Coronary artery (tissue), 2 donors: ENCODE measurements at regions not wholly inside any gene's neighbourhood (a gene's known extent, or its start where the extent isn't known, plus 50 kb on each side); places are given as distances from the start of the nearest gene placed in this dataset.

Experiments
- DNase-seq: peaks from one replicate; pipeline ENCODE4 v3.0.0-alpha.2; 2017; ENCODE audit warnings: low spot score
- H3K27ac ChIP-seq, 2 donors: fragments of 200-600 bp; sonication (generic); one replicate each; pipeline ENCODE4 v1.5.1; 2016 to 2019
- H3K4me3 ChIP-seq: fragments of 200-600 bp; sonication (generic); 2 replicates; pipeline ENCODE4 v1.5.1; 2016; ENCODE audit warnings: mild to moderate bottlenecking, moderate library complexity
- CTCF ChIP-seq: fragments of 200-600 bp; sonication (generic); IDR thresholded peaks from one replicate; pipeline ENCODE4 v1.5.1; 2019; ENCODE audit warnings: antibody characterized with exemption

DNA sequence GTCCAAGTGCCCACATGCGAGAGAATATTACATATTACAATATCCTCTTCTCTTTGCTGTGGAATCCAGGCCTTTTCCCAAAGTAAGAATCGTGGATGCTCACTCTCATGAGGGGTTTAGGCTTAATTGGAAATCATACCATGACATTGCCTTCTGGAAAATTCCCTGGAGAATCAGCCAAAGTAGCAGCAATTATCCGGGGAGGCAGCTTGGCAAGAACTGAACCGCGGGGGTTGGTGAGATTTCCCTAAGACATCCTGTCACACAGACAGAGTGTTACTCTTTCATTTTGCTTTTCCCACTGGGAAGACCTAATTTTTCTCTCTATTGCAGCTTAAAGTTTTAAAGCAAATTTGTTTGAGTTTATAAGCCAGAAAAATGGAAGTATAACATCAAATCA lies 463.6 kb upstream of the DPP6 start:
- Histone ChIP-seq H3K4me3 (no peak overlapping the region), H3K27ac (no peak overlapping the region)
- no peak for TF ChIP-seq CTCF
- DNase-seq, result no peak

GRCh38 chr7:153590136-153590535 lies 462.1 kb upstream of the DPP6 start:
- H3K4me3 ChIP-seq, result no peak overlapping the region
- no peak for DNase-seq
- no peak for TF ChIP-seq CTCF
- H3K27ac ChIP-seq, result no peak overlapping the region

DNA sequence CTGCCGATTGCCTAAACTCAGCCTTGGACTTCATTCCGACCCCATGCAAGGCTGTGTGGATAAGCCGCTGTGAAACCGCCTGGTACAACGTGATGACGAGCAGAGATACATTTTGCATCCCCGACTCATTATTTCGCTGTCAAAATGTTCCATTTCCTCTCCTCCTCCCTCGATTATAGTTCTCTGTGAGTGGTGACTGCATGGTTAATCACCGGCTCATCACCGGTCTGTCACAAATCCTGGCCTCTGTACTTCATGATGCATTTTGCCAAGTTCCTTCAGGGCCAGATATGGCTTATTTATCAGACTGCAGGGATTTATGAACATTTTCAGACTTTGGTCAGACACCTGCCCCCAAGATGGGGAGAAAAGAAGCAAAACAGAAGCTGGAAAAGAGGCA lies 461.6 kb upstream of the DPP6 start:
- TF ChIP-seq CTCF, result no peak
- Histone ChIP-seq H3K4me3 (no peak overlapping the region), H3K27ac (no peak overlapping the region)
- DNase-seq, result no peak

- TF ChIP-seq CTCF, result no peak
- DNase-seq, result no peak
- no peak overlapping the region for H3K4me3 ChIP-seq
- H3K27ac ChIP-seq, result no peak overlapping the region
These were observed 444.8 kb upstream of the DPP6 start for GRCh38 chr7:153607354-153607753.

GRCh38 chr7:153616711-153617325 lies 435.4 kb upstream of the DPP6 start:
- no peak for TF ChIP-seq CTCF
- no peak for DNase-seq
- Histone ChIP-seq H3K27ac (no peak overlapping the region), H3K4me3 (no peak overlapping the region)

DNA sequence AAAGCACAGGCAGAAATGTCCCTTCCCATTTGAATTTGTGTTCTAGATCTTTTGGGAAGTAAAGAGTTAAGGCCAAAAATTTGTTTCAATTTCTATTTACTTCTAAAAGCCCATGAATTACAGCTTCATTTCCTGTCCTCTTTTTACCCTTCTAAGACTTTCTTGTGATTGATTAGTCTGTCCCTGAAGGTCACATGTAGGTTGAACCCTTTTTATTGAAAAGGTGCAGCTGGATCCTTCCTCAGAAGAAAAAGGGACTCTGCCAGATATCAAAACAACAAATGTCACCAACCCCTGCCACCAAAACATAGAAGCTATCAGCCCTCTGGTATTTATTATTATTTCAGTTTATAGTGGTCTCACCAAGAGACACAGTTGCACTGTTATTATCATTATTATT lies 424.9 kb upstream of the DPP6 start:
- Histone ChIP-seq H3K27ac (no peak overlapping the region), H3K4me3 (no peak overlapping the region)
- no peak for DNase-seq
- no peak for TF ChIP-seq CTCF

- Histone ChIP-seq H3K27ac (no peak overlapping the region), H3K4me3 (no peak overlapping the region)
- DNase-seq, result no peak
- TF ChIP-seq CTCF, result no peak
These were observed 423.8 kb upstream of the DPP6 start for GRCh38 chr7:153628406-153628805.
